Stimulated activated naive CD4-positive, alpha-beta T cell treated with Interleukin-2 at 50 U/mL for 16 hours (primary cell): ENCODE measurements at regions not wholly inside any gene's neighbourhood (a gene's known extent, or its start where the extent isn't known, plus 50 kb on each side); places are given as distances from the start of the nearest gene placed in this dataset.
"Not testable (repeated sequence)": the region's sequence is repeated elsewhere in the genome, so short reads cannot be mapped to it uniquely, and the experiment has no call there.

Experiments used
- DNase-seq: peaks from one replicate; lab custom pipeline; 2025; lab: John Stamatoyannopoulos, UW

DNA sequence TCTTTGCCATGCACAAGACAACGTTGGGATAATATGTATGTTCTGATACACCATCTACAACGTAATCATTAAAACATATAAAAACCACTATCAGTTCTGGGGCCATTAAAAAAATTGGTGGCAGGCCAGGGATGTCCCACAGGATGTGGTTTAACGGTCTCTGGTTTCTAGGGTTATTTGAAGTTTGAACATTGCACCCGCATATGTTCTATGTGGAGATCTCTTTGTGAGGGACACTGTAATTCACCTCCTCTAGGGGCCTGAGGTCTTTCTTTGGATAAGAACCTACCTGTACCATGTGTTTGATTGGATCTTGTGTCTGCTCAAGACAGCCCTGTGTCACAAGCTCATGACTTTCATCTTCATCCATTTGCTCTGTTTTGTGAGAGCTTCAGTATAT is 73.2 kb downstream of the GGTLC2 start:
- no peak for DNase-seq

- DNase-seq: peak; percentile 3
Observed at GRCh38 chr22:22720201-22720723, 75.8 kb downstream of the GGTLC2 start.

GRCh38 chr22:22720724-22721261 is 76.4 kb downstream of the GGTLC2 start:
- DNase-seq: no peak

DNA sequence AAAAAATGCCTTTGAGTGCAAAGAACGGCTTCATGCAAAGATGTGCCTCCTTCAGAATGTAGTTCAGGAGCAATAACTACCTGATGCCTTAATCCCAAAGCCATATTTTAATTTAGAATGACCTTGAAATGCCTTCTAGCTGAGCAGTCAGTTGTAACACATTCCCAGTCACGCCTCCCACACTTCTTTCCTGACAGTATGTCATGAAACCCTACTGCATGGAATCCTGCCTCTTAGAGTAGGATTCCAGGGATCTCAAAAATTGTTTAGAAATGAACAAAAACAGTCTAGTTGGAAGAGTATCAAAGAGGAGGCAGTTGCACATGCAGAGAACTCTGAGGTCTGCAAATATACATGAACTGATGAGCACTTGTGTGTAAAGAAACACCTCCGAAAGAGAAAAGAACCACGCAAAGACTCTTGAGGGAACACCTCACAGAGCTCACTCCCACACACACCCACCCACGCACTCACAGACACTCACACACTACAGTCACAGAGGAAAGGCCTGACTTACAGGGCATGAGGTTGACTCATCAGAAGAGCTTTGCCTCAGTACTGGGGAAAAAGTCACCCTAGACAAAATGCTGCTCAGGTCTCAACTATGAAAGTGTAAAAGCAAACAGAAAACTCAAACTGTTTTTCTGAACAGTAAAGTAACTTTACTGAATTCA is 77.4 kb downstream of the GGTLC2 start:
- peak; percentile 66 for DNase-seq

- DNase-seq: no peak
Observed at GRCh38 chr22:22728382-22728781, 84.0 kb downstream of the GGTLC2 start.

GRCh38 chr22:22730655-22731373 is 86.4 kb downstream of the GGTLC2 start:
- DNase-seq: no peak

- no peak for DNase-seq
Observed at GRCh38 chr22:22731374-22731676, 86.9 kb downstream of the GGTLC2 start.

GRCh38 chr22:22733006-22733405 is 88.6 kb downstream of the GGTLC2 start:
- not testable (repeated sequence) for DNase-seq

DNA sequence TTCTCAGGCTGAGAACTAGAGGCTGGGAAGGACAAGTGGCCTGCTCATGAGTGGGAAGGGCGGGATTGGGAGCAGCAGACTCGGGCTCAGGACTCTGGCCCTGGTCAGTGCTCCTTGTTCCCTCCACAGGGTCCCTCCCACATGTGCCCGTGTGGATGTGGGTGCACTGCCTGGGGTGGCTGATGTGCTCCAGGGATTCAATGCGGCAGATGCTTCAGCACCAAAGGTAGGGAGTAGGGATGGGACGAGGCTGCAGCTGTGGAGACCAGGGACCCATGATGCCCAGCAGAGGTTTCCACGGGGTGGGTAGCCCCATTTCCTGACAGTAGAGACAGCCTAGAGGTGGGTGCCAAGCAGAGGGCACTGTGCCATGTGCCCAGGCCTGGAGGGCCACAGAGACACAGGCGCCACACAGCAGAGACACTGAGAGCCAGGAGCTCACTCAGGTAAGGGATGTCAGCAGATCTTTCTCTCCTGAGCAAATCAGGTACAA is 89.5 kb downstream of the GGTLC2 start:
- DNase-seq: no peak

DNA sequence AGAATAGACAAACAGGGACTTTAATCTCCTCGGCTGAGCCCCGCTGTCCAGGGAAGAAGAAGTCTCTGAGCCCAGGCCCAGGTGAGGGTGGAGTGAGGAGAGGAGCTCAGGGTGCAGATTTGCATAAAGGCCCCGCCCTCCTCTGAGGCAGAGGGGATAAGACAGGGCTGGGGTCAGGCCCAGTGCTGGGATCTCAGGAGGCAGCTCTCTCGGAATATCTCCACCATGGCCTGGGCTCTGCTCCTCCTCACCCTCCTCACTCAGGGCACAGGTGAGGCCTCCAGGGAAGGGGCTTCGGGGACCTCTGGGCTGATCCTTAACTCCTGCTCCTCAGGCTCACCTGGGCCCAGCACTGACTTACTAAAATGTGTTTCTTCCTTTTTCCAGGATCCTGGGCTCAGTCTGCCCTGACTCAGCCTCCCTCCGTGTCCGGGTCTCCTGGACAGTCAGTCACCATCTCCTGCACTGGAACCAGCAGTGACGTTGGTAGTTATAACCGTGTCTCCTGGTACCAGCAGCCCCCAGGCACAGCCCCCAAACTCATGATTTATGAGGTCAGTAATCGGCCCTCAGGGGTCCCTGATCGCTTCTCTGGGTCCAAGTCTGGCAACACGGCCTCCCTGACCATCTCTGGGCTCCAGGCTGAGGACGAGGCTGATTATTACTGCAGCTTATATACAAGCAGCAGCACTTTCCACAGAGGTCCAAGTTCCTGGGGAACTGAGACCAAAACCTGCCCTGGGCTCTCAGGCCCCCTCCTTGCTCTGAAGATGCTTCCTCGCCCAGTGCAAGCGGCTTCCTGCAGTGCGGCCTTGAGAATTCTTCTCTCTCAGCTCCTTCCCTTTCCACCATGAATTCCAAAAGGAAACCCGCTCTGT is 90.2 kb downstream of the GGTLC2 start:
- DNase-seq: not testable (repeated sequence)

DNA sequence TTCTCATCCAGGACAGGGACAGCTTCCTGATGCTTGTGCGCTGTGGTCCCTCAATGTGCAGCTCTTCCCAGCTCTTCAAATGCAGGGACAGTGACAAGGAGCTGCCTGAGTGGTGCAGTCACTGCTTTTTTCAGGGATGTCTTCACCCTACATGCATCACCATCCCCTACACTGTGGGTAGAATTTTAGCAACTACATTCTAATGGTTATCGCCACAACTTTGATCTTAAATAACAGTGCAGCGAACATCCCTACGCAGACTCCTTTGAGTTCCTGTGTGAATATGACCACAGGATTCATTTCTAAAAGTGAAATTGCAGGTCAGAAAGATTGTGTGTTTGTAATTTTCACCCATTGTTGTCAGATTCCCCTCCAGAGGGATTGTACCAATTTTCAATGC is 90.9 kb downstream of the GGTLC2 start:
- not testable (repeated sequence) for DNase-seq

DNA sequence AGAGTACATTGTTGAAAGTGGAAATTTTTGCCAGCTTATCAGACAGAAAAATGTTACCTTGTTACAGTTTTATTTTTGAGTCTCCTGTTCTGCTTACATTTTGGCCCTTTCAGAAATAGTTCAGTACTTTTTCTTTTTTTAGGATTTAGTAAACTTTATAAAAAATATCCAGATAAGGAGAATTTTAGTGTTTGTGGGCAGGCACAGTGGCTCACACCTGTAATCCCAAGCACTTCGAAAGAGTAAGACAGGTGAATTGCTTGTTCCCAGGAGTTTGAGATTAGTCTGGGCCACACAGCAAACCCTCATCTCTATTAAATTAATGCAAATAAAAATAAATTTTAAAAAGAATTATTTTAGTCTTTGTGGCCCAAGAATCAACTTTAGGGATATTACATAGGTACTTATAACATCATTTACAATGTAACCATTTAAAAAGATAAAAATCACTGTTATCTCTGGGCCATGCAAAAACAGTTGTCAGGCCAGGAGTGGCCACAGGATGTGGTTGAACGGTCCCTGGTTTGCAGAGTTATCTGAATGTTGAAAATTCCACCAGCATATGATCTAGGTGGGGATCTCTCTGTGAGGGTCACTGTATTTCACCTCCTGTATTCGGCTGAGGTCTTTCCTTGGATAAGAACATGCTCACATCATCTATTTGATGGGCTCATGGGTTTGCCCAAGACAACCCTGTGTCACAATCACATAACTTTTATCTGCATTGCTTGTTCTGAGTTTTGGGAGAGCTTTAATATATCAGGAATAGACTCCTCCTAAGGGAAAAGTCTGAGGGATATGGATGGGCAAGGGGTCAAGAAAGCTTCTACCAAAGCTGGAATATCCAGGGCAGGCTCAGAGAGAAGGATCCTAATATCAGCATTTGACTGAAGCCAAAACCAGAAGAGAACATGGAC is 91.5 kb downstream of the GGTLC2 start:
- no peak for DNase-seq

GRCh38 chr22:22737590-22737989 is 93.2 kb downstream of the GGTLC2 start:
- no peak for DNase-seq

- DNase-seq: no peak
Observed at GRCh38 chr22:22738959-22739585, 94.7 kb downstream of the GGTLC2 start.

- no peak for DNase-seq
Observed at GRCh38 chr22:22740560-22741276, 96.3 kb downstream of the GGTLC2 start.

- DNase-seq: no peak
Observed at GRCh38 chr22:22741843-22742242, 97.4 kb downstream of the GGTLC2 start.

DNA sequence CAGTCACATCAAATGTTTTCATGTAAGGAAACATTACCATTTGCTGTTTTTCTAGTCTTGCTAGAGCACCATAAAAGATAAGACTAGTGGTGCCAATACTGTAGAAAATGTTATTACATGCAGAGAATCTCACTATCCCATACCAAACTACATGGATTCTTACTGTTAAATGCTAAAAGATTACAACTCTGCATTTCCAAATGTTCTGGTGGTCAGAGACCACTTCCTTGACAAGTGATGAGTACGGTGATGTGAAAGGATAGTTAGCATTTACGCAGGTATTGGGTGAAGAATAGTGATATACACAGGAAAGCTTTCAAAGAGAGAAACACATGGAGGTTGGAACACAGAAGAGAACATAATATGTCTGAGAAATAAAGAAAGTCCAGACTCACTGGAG is 98.2 kb downstream of the GGTLC2 start:
- no peak for DNase-seq

DNA sequence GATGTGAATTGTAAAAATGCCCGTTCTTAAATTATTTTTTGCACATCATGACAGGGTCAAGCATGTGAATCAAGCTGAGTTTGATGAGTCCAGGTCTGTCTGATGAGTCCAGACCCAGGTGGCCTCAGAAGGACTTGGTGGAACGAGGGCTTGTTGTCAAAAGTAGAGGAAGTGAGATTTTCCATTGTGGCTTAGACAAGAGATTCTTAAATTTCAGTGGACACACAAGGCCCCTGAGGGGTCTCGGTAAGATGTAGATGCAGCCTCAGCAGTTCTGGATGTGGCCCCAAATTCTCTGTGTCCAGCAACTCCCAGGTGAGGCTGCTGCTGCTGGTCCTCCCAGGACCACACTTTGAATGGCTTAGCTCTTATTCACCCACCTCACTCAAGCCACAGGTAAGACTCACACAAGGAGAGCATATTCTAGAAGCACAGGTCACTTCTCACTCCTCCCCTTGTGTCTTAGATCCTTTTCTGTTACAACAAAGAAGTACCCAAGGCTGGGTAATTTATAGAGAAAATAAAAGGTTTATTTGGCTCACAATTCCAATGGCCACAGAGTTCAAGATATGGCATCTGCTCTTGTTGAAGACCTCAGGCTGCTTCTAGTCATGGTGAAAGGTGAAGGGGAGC is 98.8 kb downstream of the GGTLC2 start:
- DNase-seq: no peak

DNA sequence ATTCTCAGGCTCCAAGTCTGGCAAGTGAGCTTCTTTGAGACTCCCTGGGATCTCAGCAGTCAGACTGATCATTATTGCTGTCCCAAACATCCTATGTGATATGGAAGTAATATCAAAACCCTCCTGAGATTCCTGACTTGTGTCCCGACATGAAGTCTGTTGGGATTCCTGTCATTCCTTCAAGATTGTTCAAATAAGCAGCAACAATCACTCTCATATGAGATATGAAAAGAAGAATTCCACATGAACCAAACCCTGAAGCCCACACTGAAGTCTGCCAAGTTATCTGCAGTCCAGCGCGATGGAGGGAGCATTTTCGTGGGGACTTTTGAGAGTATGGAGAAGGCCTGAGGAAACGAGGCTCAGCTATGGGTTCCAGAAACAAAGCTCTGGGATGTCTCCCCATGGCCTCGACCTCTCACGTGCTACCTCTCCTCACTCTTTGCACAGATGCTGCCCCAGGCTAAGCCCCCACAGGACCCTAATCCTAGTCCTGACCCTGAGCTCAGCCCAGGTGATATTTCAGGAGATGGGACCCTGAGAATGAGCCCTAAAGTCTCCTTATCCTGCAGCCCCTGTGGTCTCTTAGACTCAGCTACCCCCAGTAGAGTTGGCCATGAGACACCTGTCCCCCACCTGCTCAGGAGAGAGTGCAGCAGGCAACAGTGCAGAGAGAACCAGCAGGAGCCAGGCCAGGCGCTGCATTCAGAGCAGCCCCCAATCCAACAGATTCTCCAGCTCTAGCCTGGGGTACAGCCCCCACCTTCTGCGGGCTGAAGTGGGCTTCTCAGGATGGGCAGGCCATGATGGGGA is 100.2 kb downstream of the GGTLC2 start:
- DNase-seq: no peak
